H9 (cell line): ENCODE measurements at regions not wholly inside any gene's neighbourhood (a gene's known extent, or its start where the extent isn't known, plus 50 kb on each side); places are given as distances from the start of the nearest gene placed in this dataset.

Source experiments
- DNase-seq: peaks from one replicate; pipeline ENCODE4 v3.0.0-alpha.2; 2017
- H2AFZ ChIP-seq: one replicate; pipeline ENCODE4 v1.6.1; 2013; ENCODE audit warnings: mild to moderate bottlenecking, low read length, control low read depth, moderate library complexity
- H2AK5ac ChIP-seq: 2 replicates; pipeline ENCODE4 v1.6.1; 2013; ENCODE audit warnings: low read length, control low read depth, mixed read lengths; ENCODE audit not compliant: insufficient read length
- H2BK120ac ChIP-seq: one replicate; pipeline ENCODE4 v1.6.1; 2013; ENCODE audit warnings: low read depth, mild to moderate bottlenecking, low read length, control low read depth, inconsistent platforms; ENCODE audit not compliant: poor library complexity, severe bottlenecking
- H2BK12ac ChIP-seq: 2 replicates; pipeline ENCODE4 v1.6.1; 2013; ENCODE audit warnings: low read length, control low read depth, mixed read lengths, low read depth; ENCODE audit not compliant: insufficient read length
- H2BK15ac ChIP-seq: 2 replicates; pipeline ENCODE4 v1.6.1; 2013; ENCODE audit warnings: low read depth, low read length, control low read depth
- H2BK20ac ChIP-seq: one replicate; pipeline ENCODE4 v1.6.1; 2013; ENCODE audit warnings: low read depth, mild to moderate bottlenecking, low read length, control low read depth, inconsistent platforms; ENCODE audit not compliant: poor library complexity, severe bottlenecking
- H2BK5ac ChIP-seq: 2 replicates; pipeline ENCODE4 v1.6.1; 2013; ENCODE audit warnings: low read length, control low read depth, mixed read lengths; ENCODE audit not compliant: insufficient read length
- H3K14ac ChIP-seq: 2 replicates; pipeline ENCODE4 v1.6.1; 2013; ENCODE audit warnings: low read length, control low read depth; ENCODE audit not compliant: insufficient read depth
- H3K18ac ChIP-seq: 2 replicates; pipeline ENCODE4 v1.6.1; 2013; ENCODE audit warnings: low read depth, mild to moderate bottlenecking, mixed read lengths, low read length, control low read depth; ENCODE audit not compliant: insufficient read length
- H3K23ac ChIP-seq: 2 replicates; pipeline ENCODE4 v1.6.1; 2013; ENCODE audit warnings: low read length, control low read depth, mixed read lengths, low read depth; ENCODE audit not compliant: insufficient read length
- H3K23me2 ChIP-seq: 2 replicates; pipeline ENCODE4 v1.6.1; 2013; ENCODE audit warnings: low read depth, mild to moderate bottlenecking, mixed read lengths, low read length, control low read depth; ENCODE audit not compliant: insufficient read length, poor library complexity, severe bottlenecking
- H3K27ac ChIP-seq: 2 replicates; pipeline ENCODE4 v1.5.1; 2013; ENCODE audit warnings: low read length, control low read depth, mixed read lengths, low read depth; ENCODE audit not compliant: insufficient read length
- H3K27me3 ChIP-seq: 2 replicates; pipeline ENCODE4 v1.6.1; 2013; ENCODE audit warnings: low read length, control low read depth, inconsistent platforms; ENCODE audit not compliant: insufficient read depth
- H3K4ac ChIP-seq: 2 replicates; pipeline ENCODE4 v1.6.1; 2013; ENCODE audit warnings: low read depth, mild to moderate bottlenecking, control low read depth, inconsistent platforms, low read length, moderate library complexity
- H3K4me1 ChIP-seq: 2 replicates; pipeline ENCODE4 v1.6.1; 2013; ENCODE audit warnings: low read length, control low read depth, inconsistent platforms; ENCODE audit not compliant: insufficient read depth
- H3K4me2 ChIP-seq: 2 replicates; pipeline ENCODE4 v1.6.1; 2013; ENCODE audit warnings: low read length, control low read depth, mixed read lengths; ENCODE audit not compliant: insufficient read length, insufficient read depth
- H3K56ac ChIP-seq: 2 replicates; pipeline ENCODE4 v1.6.1; 2013; ENCODE audit warnings: low read depth, mild to moderate bottlenecking, mixed read lengths, low read length, control low read depth; ENCODE audit not compliant: insufficient read length
- H3K79me1 ChIP-seq: 2 replicates; pipeline ENCODE4 v1.6.1; 2013; ENCODE audit warnings: low read depth, mild to moderate bottlenecking, moderate library complexity, low read length, control low read depth, inconsistent platforms; ENCODE audit not compliant: insufficient read depth, poor library complexity, severe bottlenecking
- H3K79me2 ChIP-seq: 2 replicates; pipeline ENCODE4 v1.6.1; 2013; ENCODE audit warnings: low read length, control low read depth, inconsistent platforms; ENCODE audit not compliant: insufficient read depth
- H3K9ac ChIP-seq: 2 replicates; pipeline ENCODE4 v1.6.1; 2013; ENCODE audit warnings: low read length, control low read depth, mixed read lengths; ENCODE audit not compliant: insufficient read length; ENCODE audit errors: extremely low read depth
- H3K9me3 ChIP-seq: one replicate; pipeline ENCODE4 v1.6.1; 2013; ENCODE audit warnings: low read depth, low read length, inconsistent platforms; ENCODE audit not compliant: control insufficient read depth
- H3T11ph ChIP-seq: one replicate; pipeline ENCODE4 v1.6.1; 2013; ENCODE audit warnings: mild to moderate bottlenecking, low read length, control low read depth, inconsistent platforms
- H4K20me1 ChIP-seq: one replicate; pipeline ENCODE4 v1.6.1; 2013; ENCODE audit not compliant: control insufficient read depth, insufficient read length, insufficient read depth
- H4K5ac ChIP-seq: 2 replicates; pipeline ENCODE4 v1.6.1; 2013; ENCODE audit warnings: low read depth, mild to moderate bottlenecking, mixed read lengths, low read length, control low read depth; ENCODE audit not compliant: insufficient read length
- H4K8ac ChIP-seq: replicated peaks from 2 replicates; pipeline ENCODE4 v1.6.1; 2013; ENCODE audit warnings: low read length, control low read depth, mixed read lengths, low read depth; ENCODE audit not compliant: insufficient read length
- H4K91ac ChIP-seq: 2 replicates; pipeline ENCODE4 v1.6.1; 2013; ENCODE audit warnings: low read depth, mild to moderate bottlenecking, moderate library complexity, mixed read lengths, low read length, control low read depth; ENCODE audit not compliant: insufficient read length
- H3K27ac Mint-ChIP-seq, 3 experiments: 2 replicates in 2 of 3; 3 replicates in 1 of 3; pipeline ENCODE4 v1.8.0; 2020 to 2021; ENCODE audit warnings: mixed read lengths in 3 of 3, mild to moderate bottlenecking in 1 of 3, moderate library complexity in 1 of 3
- H3K27me3 Mint-ChIP-seq: 2 replicates; pipeline ENCODE4 v1.8.0; 2021; ENCODE audit warnings: low read depth, mild to moderate bottlenecking, moderate library complexity, mixed read lengths
- H3K36me3 Mint-ChIP-seq, 3 experiments: 2 replicates in 2 of 3; 3 replicates in 1 of 3; pipeline ENCODE4 v1.8.0; 2020 to 2021; ENCODE audit warnings: low read depth in 3 of 3, mixed read lengths in 3 of 3; ENCODE audit not compliant: insufficient read depth in 1 of 3
- H3K4me1 Mint-ChIP-seq, 2 experiments: 2 replicates each; pipeline ENCODE4 v1.8.0; 2020; ENCODE audit warnings: mixed read lengths in 2 of 2
- H3K4me3 Mint-ChIP-seq, 2 experiments: 2 replicates in 1 of 2; 3 replicates in 1 of 2; pipeline ENCODE4 v1.8.0; 2020 to 2021; ENCODE audit warnings: mild to moderate bottlenecking in 2 of 2, mixed read lengths in 2 of 2, moderate library complexity in 1 of 2
- H3K9me3 Mint-ChIP-seq, 2 experiments: 2 replicates in 1 of 2; 3 replicates in 1 of 2; pipeline ENCODE4 v1.8.0; 2020; ENCODE audit warnings: mild to moderate bottlenecking in 2 of 2, mixed read lengths in 2 of 2, moderate library complexity in 1 of 2
- CTCF ChIP-seq: fragments of 200-600 bp; sonication (generic); conservative IDR thresholded peaks from 3 replicates; pipeline ENCODE4 v1.8.0; 2021; ENCODE audit warnings: antibody characterized with exemption, mild to moderate bottlenecking
- WGBS: extraction: QIAGEN DNeasy Blood & Tissue Kit; methylation state at CpG from one replicate; pipeline ENCODE4 v1.1.7; 2013; ENCODE audit warnings: missing lambda C conversion rate, low lambda C conversion rate, mixed read lengths; ENCODE audit not compliant: insufficient read length; ENCODE audit errors: extremely low coverage; 5-methylcytosine and 5-hydroxymethylcytosine counted together

DNA sequence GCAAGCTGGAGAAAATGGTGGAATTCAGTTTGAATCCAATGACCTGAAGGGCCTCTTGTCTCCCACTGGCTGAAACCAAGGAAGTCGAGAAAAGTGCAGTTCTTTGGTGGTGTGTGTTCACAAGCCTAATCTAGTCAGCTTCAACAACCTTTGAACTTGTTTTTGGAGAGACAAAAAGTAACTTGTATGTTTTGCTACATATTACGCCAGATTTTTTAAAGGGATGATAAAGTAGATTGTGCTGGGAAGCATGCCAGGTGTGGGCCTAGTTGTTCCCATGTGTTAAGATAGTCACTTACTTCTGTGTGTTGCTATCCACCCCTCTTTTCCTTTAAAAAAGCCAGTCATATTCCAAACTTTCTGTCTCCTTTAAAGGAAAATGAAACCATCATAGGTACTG is 79.7 kb upstream of the FAM3C start:
- Histone ChIP-seq H3K79me1 (no peaks in the 10 kb centered on the region), H4K8ac (no peak overlapping the region), H3K56ac (no peak overlapping the region), H3K4ac (no peak overlapping the region), H3K23ac (no peak overlapping the region), H3K27me3 (no peaks in the 10 kb centered on the region), H2BK12ac (no peak overlapping the region), H2BK120ac (no peak overlapping the region), H3K18ac (no peak overlapping the region), H3T11ph (no peak overlapping the region), H3K79me2 (no peaks in the 10 kb centered on the region), H3K23me2 (no peaks in the 10 kb centered on the region), H2BK20ac (no peak overlapping the region), H4K91ac (no peak overlapping the region), H2BK5ac (no peak overlapping the region), H4K5ac (no peak overlapping the region), H3K9me3 (no peaks in the 10 kb centered on the region), H2BK15ac (no peak overlapping the region), H3K14ac (no peak overlapping the region), H3K27ac (no peak overlapping the region), H2AK5ac (no peak overlapping the region), H3K4me2 (no peak overlapping the region), H3K9ac (no peak overlapping the region), H4K20me1 (no peaks in the 10 kb centered on the region), H2AFZ (no peak overlapping the region), H3K4me1 (peaks cover 5% of the 10 kb centered on the region)
- no peak for TF ChIP-seq CTCF
- Mint-ChIP-seq H3K9me3 (peaks cover 6 to 7% of the 10 kb centered on the region in 2 experiments; a peak in 3 of 5 replicates), H3K36me3 (peaks cover 0 to 11% (median 5%) of the 10 kb centered on the region in 3 experiments; a peak in 6 of 7 replicates), H3K4me1 (peaks cover 22 to 26% of the 10 kb centered on the region in 2 experiments), H3K4me3 (no peak overlapping the region), H3K27ac (no peak overlapping the region), H3K27me3 (no peaks in the 10 kb centered on the region)
- DNase-seq, result no peak
- WGBS, result no CpG with 5 or more reads among the region's 2 CpGs
